GM12874 (cell line): ENCODE measurements at regions not wholly inside any gene's neighbourhood (a gene's known extent, or its start where the extent isn't known, plus 50 kb on each side); places are given as distances from the start of the nearest gene placed in this dataset.

ENCODE experiments used
- TF ChIP-seq, protein P1 (sequence below): IDR thresholded peaks from 2 replicates; pipeline ENCODE4 v1.5.1; 2011; ENCODE audit warnings: low read depth, mild to moderate bottlenecking, control low read depth, low read length, moderate library complexity; ENCODE audit not compliant: insufficient read depth

DNA sequence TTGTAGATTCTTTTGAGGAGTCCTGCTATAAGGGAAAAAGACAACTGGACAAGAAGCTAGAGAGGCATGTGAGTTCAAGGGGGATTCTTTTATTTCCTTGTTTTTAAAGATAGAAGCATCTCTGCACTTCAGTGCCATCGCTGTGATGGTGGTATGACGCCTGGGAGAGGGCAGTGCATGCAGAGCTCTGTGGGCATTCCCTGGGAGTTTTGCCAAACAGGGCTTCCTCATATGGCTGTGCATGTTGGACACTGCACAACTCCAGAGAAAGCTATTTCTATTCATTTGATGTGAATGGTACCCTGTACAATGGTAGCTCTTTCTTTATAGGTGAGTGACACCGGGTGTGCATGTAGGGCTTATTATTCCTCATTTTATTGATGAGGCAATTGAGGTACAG is 599.5 kb upstream of the DPP6 start:
- TF ChIP-seq, protein P1, sequence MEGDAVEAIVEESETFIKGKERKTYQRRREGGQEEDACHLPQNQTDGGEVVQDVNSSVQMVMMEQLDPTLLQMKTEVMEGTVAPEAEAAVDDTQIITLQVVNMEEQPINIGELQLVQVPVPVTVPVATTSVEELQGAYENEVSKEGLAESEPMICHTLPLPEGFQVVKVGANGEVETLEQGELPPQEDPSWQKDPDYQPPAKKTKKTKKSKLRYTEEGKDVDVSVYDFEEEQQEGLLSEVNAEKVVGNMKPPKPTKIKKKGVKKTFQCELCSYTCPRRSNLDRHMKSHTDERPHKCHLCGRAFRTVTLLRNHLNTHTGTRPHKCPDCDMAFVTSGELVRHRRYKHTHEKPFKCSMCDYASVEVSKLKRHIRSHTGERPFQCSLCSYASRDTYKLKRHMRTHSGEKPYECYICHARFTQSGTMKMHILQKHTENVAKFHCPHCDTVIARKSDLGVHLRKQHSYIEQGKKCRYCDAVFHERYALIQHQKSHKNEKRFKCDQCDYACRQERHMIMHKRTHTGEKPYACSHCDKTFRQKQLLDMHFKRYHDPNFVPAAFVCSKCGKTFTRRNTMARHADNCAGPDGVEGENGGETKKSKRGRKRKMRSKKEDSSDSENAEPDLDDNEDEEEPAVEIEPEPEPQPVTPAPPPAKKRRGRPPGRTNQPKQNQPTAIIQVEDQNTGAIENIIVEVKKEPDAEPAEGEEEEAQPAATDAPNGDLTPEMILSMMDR: no peak

DNA sequence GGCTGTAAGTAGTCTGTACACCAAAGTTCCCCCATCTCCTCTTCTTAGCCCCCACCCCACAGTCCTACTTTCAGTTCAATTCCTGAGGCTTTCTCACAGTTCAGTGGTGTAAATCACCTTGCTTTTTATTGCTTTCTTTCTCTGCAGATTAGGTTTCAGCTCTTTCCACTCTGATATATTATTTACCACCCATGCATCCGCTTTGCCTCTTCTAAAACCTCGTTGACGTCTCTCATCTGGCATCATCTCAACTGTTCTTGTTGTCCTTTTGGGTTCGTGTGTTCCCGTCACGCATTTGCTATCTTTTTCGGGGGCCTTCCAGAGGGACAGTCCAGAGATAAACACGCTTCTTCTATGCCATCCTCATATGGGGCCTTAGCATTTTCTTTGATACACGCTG is 597.9 kb upstream of the DPP6 start:
- TF ChIP-seq, protein P1: no peak

DNA sequence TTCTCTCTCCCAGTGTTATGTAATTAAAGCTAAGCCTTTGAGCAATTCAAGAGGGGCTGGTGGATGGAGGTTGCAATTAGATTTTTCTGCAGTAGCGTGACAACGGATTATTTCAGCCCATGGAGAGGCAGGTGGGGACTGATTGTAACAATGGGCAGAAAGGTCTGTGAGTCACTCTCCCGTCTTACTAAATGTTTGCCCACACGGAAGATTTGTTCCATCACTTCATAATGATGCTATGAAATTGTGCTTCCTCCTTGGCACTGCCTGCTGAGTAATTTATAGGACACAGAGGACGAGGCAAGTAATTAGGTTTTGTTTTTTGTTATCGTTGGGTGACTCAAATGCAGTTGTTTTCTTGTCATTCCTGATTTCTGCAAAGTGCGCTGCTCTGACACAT is 594.5 kb upstream of the DPP6 start:
- TF ChIP-seq, protein P1: no peak

DNA sequence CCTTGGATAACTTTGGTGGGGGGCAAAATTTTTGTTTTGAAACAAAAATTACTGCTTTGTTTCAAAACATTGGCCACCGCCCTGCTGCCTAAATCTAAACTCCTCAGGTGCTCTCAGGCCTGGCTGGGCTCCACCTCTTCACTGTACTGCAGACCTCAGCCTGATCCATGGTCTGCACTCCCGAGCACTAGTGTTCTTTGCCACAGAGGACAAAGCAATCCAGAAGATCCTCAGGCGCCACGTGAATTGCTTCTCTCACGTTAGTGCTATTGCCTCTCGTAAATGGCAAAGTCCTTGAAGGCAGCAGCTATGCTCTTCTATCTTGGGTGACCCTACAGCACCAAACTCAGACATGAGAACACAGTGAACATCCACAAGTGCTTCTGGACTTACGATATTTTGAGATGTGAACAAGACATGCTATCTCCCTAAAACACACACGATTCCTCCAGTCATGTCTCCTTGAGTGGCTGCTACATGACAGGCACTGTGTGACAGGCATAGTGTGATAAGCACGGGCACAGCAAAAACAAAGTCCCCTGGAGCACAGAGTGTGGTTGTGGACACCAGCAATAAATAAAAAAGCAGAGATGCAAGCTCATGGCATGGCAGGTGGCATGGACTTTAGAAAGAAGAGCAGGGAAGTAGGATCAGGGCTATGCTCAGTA is 582.1 kb upstream of the DPP6 start:
- TF ChIP-seq, protein P1: no peak

DNA sequence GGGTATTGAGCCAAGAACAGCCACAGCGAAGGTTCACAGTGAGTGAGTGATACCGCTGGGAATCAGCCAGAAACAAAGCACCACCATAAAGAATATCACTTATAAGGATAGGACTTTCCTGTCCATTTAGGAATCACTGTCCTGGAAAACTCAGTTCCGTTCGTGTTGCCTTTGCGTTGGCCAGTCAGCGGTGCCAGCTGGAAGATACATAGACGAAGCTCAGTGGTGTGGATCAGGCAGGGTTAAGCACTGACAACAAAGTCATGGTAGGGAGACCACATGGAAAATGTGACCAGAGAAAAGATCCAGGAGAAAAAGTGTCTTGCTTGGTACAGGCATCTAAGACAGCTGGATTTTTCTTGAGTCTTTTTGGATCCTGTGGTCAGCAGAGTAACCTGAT is 579.7 kb upstream of the DPP6 start:
- TF ChIP-seq, protein P1: no peak

DNA sequence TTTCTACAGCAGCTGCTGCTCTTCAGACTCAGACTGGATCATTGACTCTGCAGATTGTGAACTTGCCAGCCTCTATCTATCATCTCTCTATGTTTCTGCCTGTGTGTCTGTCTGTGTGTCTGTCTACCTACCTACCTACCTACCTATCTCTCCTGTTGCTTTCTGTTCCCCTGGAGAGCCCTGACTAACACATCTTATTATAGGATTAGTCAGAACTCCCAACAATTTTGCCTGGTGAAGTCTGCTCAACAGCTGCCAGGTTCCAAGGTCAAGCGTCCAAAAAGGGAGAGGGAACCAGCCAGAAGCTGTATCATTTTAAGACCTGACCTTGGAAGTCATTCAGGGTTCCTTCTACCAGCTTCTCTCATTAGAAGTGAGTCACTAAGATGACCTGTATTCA is 579.0 kb upstream of the DPP6 start:
- TF ChIP-seq, protein P1: no peak

DNA sequence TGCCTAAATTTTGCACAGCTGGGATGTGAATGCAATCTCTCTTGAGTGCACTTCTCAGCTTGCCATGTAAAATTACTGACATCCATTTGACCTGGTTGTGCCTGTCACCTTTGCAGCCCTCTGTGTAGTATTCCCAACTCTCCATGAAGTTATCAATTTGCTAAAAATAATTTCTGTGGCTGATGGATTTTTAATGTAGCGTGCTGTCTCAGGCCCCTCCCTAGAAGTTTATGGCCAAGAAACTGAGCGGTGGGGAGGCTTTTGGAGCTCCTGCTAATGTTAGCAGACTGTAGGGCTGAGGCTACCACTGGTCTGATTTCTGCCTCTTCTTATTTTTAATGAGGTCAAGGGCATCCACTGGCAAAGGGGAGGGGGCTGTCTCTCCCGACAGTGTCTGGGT is 577.0 kb upstream of the DPP6 start:
- TF ChIP-seq, protein P1: no peak

DNA sequence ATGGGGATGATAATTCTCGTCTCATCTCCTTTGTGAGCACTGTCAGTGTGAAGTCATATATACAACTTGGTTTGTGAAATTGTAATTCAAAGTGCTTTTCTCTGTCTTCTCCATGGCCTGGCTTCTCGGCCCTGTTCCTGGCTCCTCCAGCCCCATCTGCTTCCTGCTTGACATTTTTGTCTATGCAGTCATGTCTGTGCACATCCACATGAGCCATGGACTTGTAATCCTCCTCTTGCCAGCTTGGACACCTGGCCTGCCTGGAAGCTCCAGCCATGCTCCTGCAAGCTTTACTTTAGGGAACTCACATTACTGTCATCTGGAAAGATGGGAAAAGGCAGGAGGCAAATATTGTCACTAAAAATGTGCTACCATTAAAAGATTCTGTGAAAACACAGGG is 576.0 kb upstream of the DPP6 start:
- TF ChIP-seq, protein P1: no peak
